Astrocyte of the spinal cord (primary cell): ENCODE measurements at regions not wholly inside any gene's neighbourhood (a gene's known extent, or its start where the extent isn't known, plus 50 kb on each side); places are given as distances from the start of the nearest gene placed in this dataset.

ENCODE experiments used
- DNase-seq: peaks from one replicate; pipeline ENCODE4 v3.0.0; 2011; ENCODE audit warnings: low read depth, low spot score
- H3K4me3 ChIP-seq: 2 replicates; pipeline ENCODE4 v1.5.1; 2011; ENCODE audit warnings: low read depth, mild to moderate bottlenecking, low read length, moderate library complexity
- CTCF ChIP-seq: IDR thresholded peaks from 2 replicates; pipeline ENCODE4 v1.5.1; 2012; ENCODE audit warnings: low read depth, mild to moderate bottlenecking, low read length, inconsistent platforms
- in situ Hi-C: cut with HindIII; loops from 2 replicates; pipeline ENCODE4 v1.10.0; 2017; ENCODE audit warnings: low sequenced_read_pairs

GRCh38 chrX:138534410-138534809 is 177.1 kb downstream of the FGF13 start:
- no peak for DNase-seq
- in situ Hi-C loops = no loop called here
- no peak overlapping the region for H3K4me3 ChIP-seq
- TF ChIP-seq CTCF = no peak

GRCh38 chrX:138519296-138519695 is 192.2 kb downstream of the FGF13 start:
- peak; percentile 11 for DNase-seq
- in situ Hi-C loops = no loop called here
- TF ChIP-seq CTCF = no peak
- no peak overlapping the region for H3K4me3 ChIP-seq

GRCh38 chrX:138504273-138504672 is 207.2 kb downstream of the FGF13 start:
- no peak overlapping the region for H3K4me3 ChIP-seq
- no peak for TF ChIP-seq CTCF
- no peak for DNase-seq
- in situ Hi-C loops = no loop called here

GRCh38 chrX:138492371-138492770 is 219.1 kb downstream of the FGF13 start:
- in situ Hi-C loops = no loop called here
- H3K4me3 ChIP-seq = no peak overlapping the region
- no peak for TF ChIP-seq CTCF
- no peak for DNase-seq

GRCh38 chrX:138487866-138488265 is 223.7 kb downstream of the FGF13 start:
- DNase-seq = no peak
- no peak overlapping the region for H3K4me3 ChIP-seq
- in situ Hi-C loops = no loop called here
- no peak for TF ChIP-seq CTCF

GRCh38 chrX:138485767-138486166 is 225.8 kb downstream of the FGF13 start:
- TF ChIP-seq CTCF = no peak
- DNase-seq = no peak
- H3K4me3 ChIP-seq = no peak overlapping the region
- in situ Hi-C loops = no loop called here

GRCh38 chrX:138485224-138485623 is 226.3 kb downstream of the FGF13 start:
- H3K4me3 ChIP-seq = no peak overlapping the region
- in situ Hi-C loops = no loop called here
- TF ChIP-seq CTCF = no peak
- no peak for DNase-seq
